OCI-LY1 (cell line): ENCODE measurements at regions not wholly inside any gene's neighbourhood (a gene's known extent, or its start where the extent isn't known, plus 50 kb on each side); places are given as distances from the start of the nearest gene placed in this dataset.

ENCODE experiments used
- CTCF ChIP-seq: fragments of 200-600 bp; sonication (generic), shearing (Covaris generic); IDR thresholded peaks from 2 replicates; pipeline ENCODE4 v1.5.1; 2017; ENCODE audit warnings: mild to moderate bottlenecking, antibody characterized with exemption, low read length, moderate library complexity, mixed read lengths
- EZH2 ChIP-seq: fragments of 200-600 bp; sonication (generic), shearing (Covaris generic); IDR thresholded peaks from 2 replicates; pipeline ENCODE4 v1.8.0; 2017; ENCODE audit warnings: borderline replicate concordance, mixed run types, mild to moderate bottlenecking, antibody characterized with exemption, low read length, moderate library complexity, mixed read lengths

- TF ChIP-seq CTCF, result no peak
- no peak for TF ChIP-seq EZH2
These were observed 213.3 kb upstream of the INTU start for GRCh38 chr4:127419431-127419830.
